Right lobe of liver (tissue), 6 donors: ENCODE measurements at regions not wholly inside any gene's neighbourhood (a gene's known extent, or its start where the extent isn't known, plus 50 kb on each side); places are given as distances from the start of the nearest gene placed in this dataset.

Source experiments
- ATAC-seq, 4 donors: fragments of 200-7000 bp; cut with Tn5 transposase; one replicate each; pipeline ENCODE4 v1.9.1; 2020; ENCODE audit warnings: mild to moderate bottlenecking in 4 of 4, moderate library complexity in 4 of 4
- DNase-seq, 3 donors: peaks; one replicate each; pipeline ENCODE4 v3.0.0-alpha.2; 2020
- H3K27ac ChIP-seq, 3 donors: fragments of 200-600 bp; one replicate each; pipeline ENCODE4 v1.8.0; 2022
- H3K27me3 ChIP-seq, 2 donors: fragments of 200-600 bp; one replicate each; pipeline ENCODE4 v1.8.0; 2022
- H3K36me3 ChIP-seq, 4 donors: fragments of 200-600 bp; sonication (generic) in 1 of 4; one replicate each; pipeline versions ENCODE4 v1.5.1 to v1.8.0; 2017 to 2022; ENCODE audit warnings: control low read depth in 1 of 4
- H3K4me1 ChIP-seq, 4 donors: fragments of 200-600 bp; sonication (generic) in 1 of 4; one replicate each; pipeline versions ENCODE4 v1.5.1 to v1.8.0; 2017 to 2022; ENCODE audit warnings: control low read depth in 1 of 4
- H3K4me3 ChIP-seq, 3 donors: fragments of 200-600 bp; one replicate each; pipeline ENCODE4 v1.8.0; 2022
- H3K9me3 ChIP-seq, 4 donors: fragments of 200-600 bp; sonication (generic) in 1 of 4; one replicate each; pipeline versions ENCODE4 v1.5.1 to v1.8.0; 2017 to 2022; ENCODE audit warnings: control low read depth in 1 of 4
- POLR2A ChIP-seq: fragments of 450-650 bp; IDR thresholded peaks from one replicate; pipeline ENCODE4 v1.6.1; 2017; ENCODE audit warnings: antibody characterized with exemption, mild to moderate bottlenecking
- WGBS: methylation state at CpG from one replicate; pipeline ENCODE4 v1.1.6; 2018; ENCODE audit warnings: low coverage, low lambda C conversion rate; ENCODE audit not compliant: insufficient coverage; ENCODE audit errors: missing lambda C conversion rate; 5-methylcytosine and 5-hydroxymethylcytosine counted together
- intact Hi-C, 2 donors: fragments of 100-400 bp; cut with DNase I; formaldehyde crosslinking; loops; one replicate each; pipeline versions ENCODE4 v1.11.2 to v1.14.1; 2022
- TF ChIP-seq, protein P1 (sequence below), 4 donors: fragments of 200-600 bp in 3 of 4; fragments of 450-650 bp in 1 of 4; IDR thresholded peaks; one replicate each; pipeline versions ENCODE4 v1.5.1 to v1.8.0; 2016 to 2022; ENCODE audit warnings: antibody characterized with exemption in 4 of 4, mild to moderate bottlenecking in 2 of 4
- donor health status: DM: no; HTN: yes; CAD: no.
- donor health status: DM: no; HTN: no; CAD: no.
- donor health status: DM: no; HTN: no; CAD: no.
- donor health status: DM: no; HTN: yes; CAD: no.
- donor health status: DM: no; HTN: yes; CAD: no.

DNA sequence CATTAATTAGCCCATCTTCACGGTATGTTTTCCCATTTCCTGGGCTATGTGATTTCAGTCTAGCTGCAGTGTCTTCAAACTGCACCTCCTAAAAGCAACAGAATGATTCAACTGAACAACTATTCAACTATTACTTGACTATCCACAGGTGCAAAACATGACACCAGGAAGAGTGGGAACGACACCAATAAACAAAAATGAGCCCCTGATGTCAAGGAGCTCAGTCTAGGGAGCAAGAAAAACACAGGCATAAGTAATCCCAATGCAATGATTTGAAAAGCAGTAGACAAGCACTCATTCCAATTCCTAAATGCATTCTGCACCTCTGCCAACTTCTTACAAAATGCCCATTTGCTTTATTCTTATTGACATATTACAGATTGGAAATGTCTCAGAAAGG is 285.6 kb downstream of the ETS1 start:
- DNase-seq (no peak), ATAC-seq (no peak)
- H3K4me3 ChIP-seq, result no peak overlapping the region
- no peaks in the 10 kb centered on the region for H3K36me3 ChIP-seq
- H3K9me3 ChIP-seq, result no peaks in the 10 kb centered on the region
- 50% methylated on average over 2 of the region's 2 CpGs for WGBS
- no peaks in the 10 kb centered on the region for H3K4me1 ChIP-seq
- H3K27ac ChIP-seq, result no peak overlapping the region
- intact Hi-C loops, result no loop called here
- TF ChIP-seq POLR2A, result no peak
- TF ChIP-seq, protein P1, sequence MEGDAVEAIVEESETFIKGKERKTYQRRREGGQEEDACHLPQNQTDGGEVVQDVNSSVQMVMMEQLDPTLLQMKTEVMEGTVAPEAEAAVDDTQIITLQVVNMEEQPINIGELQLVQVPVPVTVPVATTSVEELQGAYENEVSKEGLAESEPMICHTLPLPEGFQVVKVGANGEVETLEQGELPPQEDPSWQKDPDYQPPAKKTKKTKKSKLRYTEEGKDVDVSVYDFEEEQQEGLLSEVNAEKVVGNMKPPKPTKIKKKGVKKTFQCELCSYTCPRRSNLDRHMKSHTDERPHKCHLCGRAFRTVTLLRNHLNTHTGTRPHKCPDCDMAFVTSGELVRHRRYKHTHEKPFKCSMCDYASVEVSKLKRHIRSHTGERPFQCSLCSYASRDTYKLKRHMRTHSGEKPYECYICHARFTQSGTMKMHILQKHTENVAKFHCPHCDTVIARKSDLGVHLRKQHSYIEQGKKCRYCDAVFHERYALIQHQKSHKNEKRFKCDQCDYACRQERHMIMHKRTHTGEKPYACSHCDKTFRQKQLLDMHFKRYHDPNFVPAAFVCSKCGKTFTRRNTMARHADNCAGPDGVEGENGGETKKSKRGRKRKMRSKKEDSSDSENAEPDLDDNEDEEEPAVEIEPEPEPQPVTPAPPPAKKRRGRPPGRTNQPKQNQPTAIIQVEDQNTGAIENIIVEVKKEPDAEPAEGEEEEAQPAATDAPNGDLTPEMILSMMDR (IDR thresholded peaks at IDR 0.05), result no peak
- H3K27me3 ChIP-seq, result no peaks in the 10 kb centered on the region

DNA sequence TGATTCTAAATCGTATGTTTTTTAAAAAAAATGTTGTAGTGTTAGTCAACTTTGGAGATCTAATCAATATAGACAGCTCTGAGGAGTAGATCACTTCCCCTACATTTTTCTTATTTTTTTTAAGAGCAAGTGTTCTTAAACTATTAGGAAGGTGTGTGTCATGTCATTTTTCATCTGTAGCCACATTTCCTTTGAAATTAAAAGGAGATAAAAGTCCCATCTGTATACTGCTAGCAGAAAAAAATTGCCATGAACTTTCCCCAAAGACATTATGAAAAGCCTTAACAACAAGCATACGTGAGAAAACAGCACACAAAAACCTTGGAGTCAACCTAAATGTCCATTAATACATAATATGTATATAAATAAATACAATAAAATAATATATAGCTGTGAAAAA is 286.6 kb downstream of the ETS1 start:
- H3K27ac ChIP-seq, result no peak overlapping the region
- H3K4me3 ChIP-seq, result no peak overlapping the region
- no peaks in the 10 kb centered on the region for H3K27me3 ChIP-seq
- no peaks in the 10 kb centered on the region for H3K36me3 ChIP-seq
- no peaks in the 10 kb centered on the region for H3K9me3 ChIP-seq
- H3K4me1 ChIP-seq, result no peaks in the 10 kb centered on the region
- DNase-seq (no peak), ATAC-seq (no peak)
- TF ChIP-seq POLR2A, result no peak
- TF ChIP-seq, protein P1 (IDR thresholded peaks at IDR 0.05), result no peak
- intact Hi-C loops, result no loop called here
- 46% methylated on average over 2 of the region's 2 CpGs for WGBS

DNA sequence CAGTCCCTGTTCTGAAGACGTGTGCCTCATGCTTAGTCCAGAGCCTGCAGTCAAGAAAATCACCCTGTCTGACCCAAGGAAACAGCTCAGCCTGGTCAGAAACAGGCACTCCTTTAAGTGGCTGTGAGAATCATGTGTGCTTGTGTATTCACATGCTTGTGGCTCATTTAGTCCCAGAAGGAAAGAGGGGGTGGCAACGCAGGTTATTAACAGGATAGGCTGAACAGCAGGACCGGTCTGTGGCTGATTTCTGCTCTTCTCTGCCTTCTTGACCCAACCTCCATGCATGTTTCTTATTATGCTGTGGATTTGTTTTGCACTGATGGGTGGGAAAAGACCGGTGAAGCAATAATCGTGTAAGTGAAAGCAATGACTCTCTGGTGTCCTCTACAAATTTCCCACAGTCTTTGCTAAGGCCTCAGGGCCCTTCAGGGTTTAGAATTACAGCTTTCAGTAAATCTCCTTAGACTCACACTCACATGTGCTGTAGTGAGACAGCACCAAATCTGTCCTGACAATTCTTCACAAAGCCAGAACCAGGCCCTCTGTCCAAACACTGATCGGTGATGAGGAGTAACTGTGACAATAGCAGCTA is 288.1 kb downstream of the ETS1 start:
- intact Hi-C loops, result loop anchor here in 1 of 2 donors (10.0 kb wide), 1 partner anchor 336 kb away; no protein-coding TSS in a partner anchor
- H3K27me3 ChIP-seq, result no peaks in the 10 kb centered on the region
- no peaks in the 10 kb centered on the region for H3K9me3 ChIP-seq
- H3K27ac ChIP-seq, result no peak overlapping the region
- no peak for DNase-seq
- no peaks in the 10 kb centered on the region for H3K4me1 ChIP-seq
- WGBS, result 51% methylated on average over 4 of the region's 6 CpGs
- no peak for TF ChIP-seq POLR2A
- peak in 2 of 4 donors; percentile 9 to 44 for ATAC-seq
- H3K4me3 ChIP-seq, result no peak overlapping the region
- H3K36me3 ChIP-seq, result no peaks in the 10 kb centered on the region

DNA sequence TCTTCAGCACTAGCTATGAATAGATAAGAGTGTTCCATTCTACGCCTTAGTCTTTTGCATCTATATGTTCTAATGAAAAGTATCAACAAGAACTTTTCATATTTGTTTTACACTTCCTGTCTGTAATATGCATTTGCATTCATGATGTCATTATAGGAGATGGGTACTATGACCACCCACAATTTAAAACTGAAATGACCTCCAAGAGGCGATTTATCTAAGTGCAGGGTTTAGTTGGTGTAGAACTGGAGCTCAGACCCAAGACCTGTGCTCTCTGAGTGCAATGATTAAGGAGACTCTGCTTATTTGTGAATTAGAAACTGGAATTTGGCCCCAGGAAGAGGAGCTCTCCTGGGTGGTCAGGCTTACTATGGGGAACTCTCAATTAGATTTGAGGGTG is 289.1 kb downstream of the ETS1 start:
- DNase-seq (no peak), ATAC-seq (no peak)
- Histone ChIP-seq H3K9me3 (no peaks in the 10 kb centered on the region), H3K36me3 (no peaks in the 10 kb centered on the region), H3K27me3 (no peaks in the 10 kb centered on the region), H3K4me1 (no peaks in the 10 kb centered on the region), H3K4me3 (no peak overlapping the region), H3K27ac (no peak overlapping the region)
- 65% methylated on average over 2 of the region's 2 CpGs for WGBS
- intact Hi-C loops, result loop anchor here in 1 of 2 donors (10.0 kb wide), 1 partner anchor 337 kb away; no protein-coding TSS in a partner anchor
- no peak for TF ChIP-seq POLR2A
- TF ChIP-seq, protein P1 (IDR thresholded peaks at IDR 0.05), result no peak

DNA sequence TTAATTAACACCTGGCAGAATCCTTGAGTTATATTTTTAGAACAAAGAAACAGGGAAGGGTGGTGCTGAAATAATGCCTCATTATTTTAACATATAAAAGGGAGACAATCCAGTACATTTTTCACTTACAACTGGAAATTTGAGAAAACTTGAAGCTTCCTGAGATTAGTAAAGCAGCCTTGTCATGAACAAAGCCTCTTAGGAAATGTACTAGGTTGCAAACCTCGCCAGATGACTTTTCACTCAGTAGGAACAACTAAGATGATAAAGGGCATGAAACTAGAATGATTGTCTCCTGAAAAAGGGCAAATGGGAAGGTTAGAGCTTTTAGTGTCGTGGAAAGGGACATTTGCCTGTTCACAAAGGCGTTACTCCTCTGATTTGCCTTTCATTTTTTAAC is 289.6 kb downstream of the ETS1 start:
- Histone ChIP-seq H3K27me3 (no peaks in the 10 kb centered on the region), H3K4me1 (no peaks in the 10 kb centered on the region), H3K27ac (no peak overlapping the region), H3K36me3 (no peaks in the 10 kb centered on the region), H3K4me3 (no peak overlapping the region), H3K9me3 (no peaks in the 10 kb centered on the region)
- intact Hi-C loops, result loop anchor here in 1 of 2 donors (10.0 kb wide), 1 partner anchor 337 kb away; no protein-coding TSS in a partner anchor
- WGBS, result 46% methylated on average over 3 of the region's 3 CpGs
- no peak for TF ChIP-seq POLR2A
- TF ChIP-seq, protein P1 (IDR thresholded peaks at IDR 0.05), result no peak
- ATAC-seq, result peak in 1 of 4 donors; percentile 20
- DNase-seq, result no peak
